DOHH2 (cell line): ENCODE measurements at regions not wholly inside any gene's neighbourhood (a gene's known extent, or its start where the extent isn't known, plus 50 kb on each side); places are given as distances from the start of the nearest gene placed in this dataset.

Source experiments
- H3F3A ChIP-seq: fragments of 200-600 bp; sonication (generic), shearing (Covaris generic); 2 replicates; pipeline ENCODE4 v1.6.0; 2016; ENCODE audit warnings: antibody characterized with exemption, mild to moderate bottlenecking; ENCODE audit not compliant: control insufficient read depth, insufficient read depth
- H3K27ac ChIP-seq: fragments of 200-600 bp; sonication (generic); 2 replicates; pipeline ENCODE4 v1.5.1; 2014; ENCODE audit warnings: low read depth, mild to moderate bottlenecking, low read length, moderate library complexity
- H3K27me3 ChIP-seq: fragments of 200-600 bp; sonication (generic); 2 replicates; pipeline ENCODE4 v1.6.1; 2014; ENCODE audit warnings: mild to moderate bottlenecking, low read length, mixed read lengths; ENCODE audit not compliant: control insufficient read depth
- H3K36me3 ChIP-seq: fragments of 200-600 bp; sonication (generic); 2 replicates; pipeline ENCODE4 v1.6.1; 2014; ENCODE audit warnings: mild to moderate bottlenecking, low read length, moderate library complexity, mixed read lengths; ENCODE audit not compliant: control insufficient read depth
- H3K4me1 ChIP-seq: fragments of 200-600 bp; sonication (generic); 2 replicates; pipeline ENCODE4 v1.6.1; 2014; ENCODE audit warnings: mild to moderate bottlenecking, low read length, mixed read lengths; ENCODE audit not compliant: control insufficient read depth
- H3K4me2 ChIP-seq: fragments of 200-600 bp; sonication (generic); 2 replicates; pipeline ENCODE4 v1.6.0; 2014; ENCODE audit warnings: mild to moderate bottlenecking, low read length, moderate library complexity
- H3K4me3 ChIP-seq: fragments of 200-600 bp; sonication (generic); 2 replicates; pipeline ENCODE4 v1.5.1; 2014; ENCODE audit warnings: mild to moderate bottlenecking, low read length, mixed read lengths
- H3K79me2 ChIP-seq: fragments of 200-600 bp; sonication (generic); 2 replicates; pipeline ENCODE4 v1.6.1; 2014; ENCODE audit warnings: mild to moderate bottlenecking, low read length, mixed read lengths; ENCODE audit not compliant: control insufficient read depth
- H3K9me2 ChIP-seq: fragments of 200-600 bp; sonication (generic); replicated peaks from 2 replicates; pipeline ENCODE4 v1.6.1; 2014; ENCODE audit warnings: mild to moderate bottlenecking, low read length, mixed read lengths; ENCODE audit not compliant: control insufficient read depth
- H3K9me3 ChIP-seq: fragments of 200-600 bp; sonication (generic); 2 replicates; pipeline ENCODE4 v1.6.1; 2014; ENCODE audit warnings: antibody characterized with exemption, low read length, mixed read lengths; ENCODE audit not compliant: control insufficient read depth, insufficient read depth
- H4K20me1 ChIP-seq: fragments of 200-600 bp; sonication (generic); 2 replicates; pipeline ENCODE4 v1.6.0; 2014; ENCODE audit warnings: low read depth, mild to moderate bottlenecking, antibody characterized with exemption, low read length, moderate library complexity; ENCODE audit not compliant: control insufficient read depth, insufficient read depth
- EZH2phosphoT487 ChIP-seq: fragments of 200-600 bp; sonication (generic); IDR thresholded peaks from 2 replicates; pipeline ENCODE4 v1.6.1; 2017; ENCODE audit warnings: borderline replicate concordance, mild to moderate bottlenecking, antibody characterized with exemption, low read length, moderate library complexity, mixed read lengths
- TF ChIP-seq, protein P1 (sequence below): fragments of 200-600 bp; sonication (generic); IDR thresholded peaks from one replicate; pipeline ENCODE4 v1.5.1; 2014; ENCODE audit warnings: antibody characterized with exemption, mild to moderate bottlenecking, low read depth, low read length; ENCODE audit not compliant: poor library complexity, severe bottlenecking

DNA sequence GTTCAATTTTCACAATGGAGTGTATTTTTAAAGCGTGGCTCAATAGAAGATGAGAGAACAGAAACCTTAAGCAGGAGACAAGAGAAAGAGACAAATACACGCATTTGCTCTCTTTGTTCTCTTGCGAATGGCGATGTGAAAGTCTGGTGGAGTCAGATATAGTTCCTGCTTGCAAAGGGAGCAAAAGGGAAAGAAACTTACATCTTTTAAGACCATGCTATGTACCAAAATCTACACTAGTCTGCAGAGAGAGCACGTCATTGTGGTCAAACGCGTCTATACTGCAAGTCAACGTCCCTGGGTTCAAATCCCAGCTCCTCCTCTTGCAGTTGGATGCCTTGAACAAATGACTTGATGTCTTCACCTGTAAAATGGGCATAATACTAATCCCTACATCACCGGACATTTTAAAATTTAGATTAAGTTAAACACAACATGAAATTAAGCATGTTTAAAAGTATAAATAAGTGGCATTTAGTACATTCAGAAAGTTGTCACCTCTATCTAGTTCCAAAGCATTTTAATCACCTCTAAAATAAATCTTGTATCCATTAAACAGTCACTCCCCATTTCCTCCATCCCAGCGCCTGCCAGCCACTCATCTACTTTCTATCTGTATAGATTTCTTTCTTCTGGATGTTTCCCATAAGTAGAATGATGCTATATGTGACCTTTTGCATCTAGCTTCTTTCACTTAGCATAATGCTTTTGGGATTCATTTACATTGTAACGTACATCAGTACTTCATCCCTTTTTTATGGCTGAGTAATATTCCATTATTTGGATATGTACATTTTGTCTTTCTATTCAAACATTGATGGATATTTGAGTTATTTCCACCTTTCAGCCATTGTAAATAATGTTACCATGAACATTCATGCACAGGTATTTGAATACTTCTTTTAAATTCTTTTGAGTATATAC, 406.9 kb downstream of the TMEM114 start:
- no peaks in the 10 kb centered on the region for H3K27me3 ChIP-seq
- TF ChIP-seq EZH2phosphoT487, result no peak
- TF ChIP-seq, protein P1, sequence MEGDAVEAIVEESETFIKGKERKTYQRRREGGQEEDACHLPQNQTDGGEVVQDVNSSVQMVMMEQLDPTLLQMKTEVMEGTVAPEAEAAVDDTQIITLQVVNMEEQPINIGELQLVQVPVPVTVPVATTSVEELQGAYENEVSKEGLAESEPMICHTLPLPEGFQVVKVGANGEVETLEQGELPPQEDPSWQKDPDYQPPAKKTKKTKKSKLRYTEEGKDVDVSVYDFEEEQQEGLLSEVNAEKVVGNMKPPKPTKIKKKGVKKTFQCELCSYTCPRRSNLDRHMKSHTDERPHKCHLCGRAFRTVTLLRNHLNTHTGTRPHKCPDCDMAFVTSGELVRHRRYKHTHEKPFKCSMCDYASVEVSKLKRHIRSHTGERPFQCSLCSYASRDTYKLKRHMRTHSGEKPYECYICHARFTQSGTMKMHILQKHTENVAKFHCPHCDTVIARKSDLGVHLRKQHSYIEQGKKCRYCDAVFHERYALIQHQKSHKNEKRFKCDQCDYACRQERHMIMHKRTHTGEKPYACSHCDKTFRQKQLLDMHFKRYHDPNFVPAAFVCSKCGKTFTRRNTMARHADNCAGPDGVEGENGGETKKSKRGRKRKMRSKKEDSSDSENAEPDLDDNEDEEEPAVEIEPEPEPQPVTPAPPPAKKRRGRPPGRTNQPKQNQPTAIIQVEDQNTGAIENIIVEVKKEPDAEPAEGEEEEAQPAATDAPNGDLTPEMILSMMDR, result no peak
- H3K27ac ChIP-seq, result no peak overlapping the region
- H3F3A ChIP-seq, result no peaks in the 10 kb centered on the region
- H3K4me2 ChIP-seq, result no peak overlapping the region
- H3K4me3 ChIP-seq, result no peak overlapping the region
- no peaks in the 10 kb centered on the region for H3K36me3 ChIP-seq
- no peaks in the 10 kb centered on the region for H4K20me1 ChIP-seq
- no peaks in the 10 kb centered on the region for H3K9me2 ChIP-seq
- no peaks in the 10 kb centered on the region for H3K79me2 ChIP-seq
- no peaks in the 10 kb centered on the region for H3K4me1 ChIP-seq
- H3K9me3 ChIP-seq, result no peaks in the 10 kb centered on the region

DNA sequence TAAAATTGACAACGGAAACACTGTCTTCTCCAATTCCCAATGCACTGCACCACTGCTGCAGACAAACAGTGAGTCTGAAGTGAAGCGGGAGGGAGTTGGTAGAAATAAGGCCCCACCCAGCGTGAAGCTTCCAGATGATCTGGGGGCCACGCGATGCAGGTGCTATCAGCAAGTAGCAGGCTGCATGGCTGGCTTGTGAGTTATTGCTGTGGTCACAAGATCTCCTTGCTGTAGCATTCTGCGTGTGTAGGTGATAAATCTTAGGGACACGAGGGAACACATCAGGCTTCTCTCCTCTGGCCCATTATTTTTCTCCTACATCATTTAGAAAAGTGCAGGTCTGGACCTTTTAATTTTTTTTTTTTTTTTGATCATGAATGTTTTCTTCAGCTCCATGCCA, 407.6 kb downstream of the TMEM114 start:
- Histone ChIP-seq H3K9me2 (no peaks in the 10 kb centered on the region), H3K4me2 (no peak overlapping the region), H4K20me1 (no peaks in the 10 kb centered on the region), H3K79me2 (no peaks in the 10 kb centered on the region), H3F3A (no peaks in the 10 kb centered on the region), H3K4me3 (no peak overlapping the region), H3K36me3 (no peaks in the 10 kb centered on the region), H3K27ac (no peak overlapping the region), H3K9me3 (no peaks in the 10 kb centered on the region), H3K27me3 (no peaks in the 10 kb centered on the region), H3K4me1 (no peaks in the 10 kb centered on the region)
- TF ChIP-seq, protein P1, result no peak
- no peak for TF ChIP-seq EZH2phosphoT487

DNA sequence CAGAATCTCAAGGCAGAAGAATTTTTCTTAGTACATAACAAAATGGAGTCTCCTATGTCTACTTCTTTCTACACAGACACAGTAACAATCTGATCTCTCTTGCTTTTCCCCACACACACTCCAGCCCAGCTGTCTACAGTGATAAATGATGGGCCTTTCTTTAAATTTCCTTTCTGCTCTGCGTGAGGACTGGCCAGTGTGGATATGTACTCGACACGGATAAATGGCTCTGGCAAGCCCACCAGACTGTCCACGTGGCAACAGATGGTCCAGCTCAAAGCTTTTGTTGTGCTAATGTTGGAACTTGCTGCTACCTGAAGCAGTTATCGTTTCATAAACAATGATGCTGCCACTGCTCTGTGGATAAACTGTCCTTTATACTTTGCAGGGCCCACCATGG, 410.7 kb downstream of the TMEM114 start:
- no peaks in the 10 kb centered on the region for H3K9me2 ChIP-seq
- H3K4me3 ChIP-seq, result no peak overlapping the region

GRCh38 chr16:8178271-8178670, 412.0 kb downstream of the TMEM114 start:
- Histone ChIP-seq H3K4me3 (no peak overlapping the region), H3K27me3 (no peaks in the 10 kb centered on the region), H3K27ac (no peak overlapping the region), H3K4me2 (no peak overlapping the region), H3K9me3 (no peaks in the 10 kb centered on the region), H3K79me2 (no peaks in the 10 kb centered on the region), H3F3A (no peaks in the 10 kb centered on the region), H3K36me3 (no peaks in the 10 kb centered on the region), H4K20me1 (no peaks in the 10 kb centered on the region), H3K9me2 (no peaks in the 10 kb centered on the region), H3K4me1 (no peaks in the 10 kb centered on the region)
- TF ChIP-seq, protein P1, result no peak
- TF ChIP-seq EZH2phosphoT487, result no peak

More for the DNA sequence above, 410.7 kb downstream of the TMEM114 start:
- no peaks in the 10 kb centered on the region for H3K36me3 ChIP-seq
- H3K9me3 ChIP-seq, result no peaks in the 10 kb centered on the region
- H4K20me1 ChIP-seq, result no peaks in the 10 kb centered on the region
- no peaks in the 10 kb centered on the region for H3K27me3 ChIP-seq
- TF ChIP-seq EZH2phosphoT487, result no peak
- H3K27ac ChIP-seq, result no peak overlapping the region
- no peaks in the 10 kb centered on the region for H3F3A ChIP-seq
- no peak overlapping the region for H3K4me2 ChIP-seq
- no peaks in the 10 kb centered on the region for H3K79me2 ChIP-seq
- H3K4me1 ChIP-seq, result no peaks in the 10 kb centered on the region
